IMR-90 (cell line): ENCODE measurements at regions not wholly inside any gene's neighbourhood (a gene's known extent, or its start where the extent isn't known, plus 50 kb on each side); places are given as distances from the start of the nearest gene placed in this dataset.

Source experiments
- ATAC-seq: fragments of 200-7000 bp; cut with Tn5 transposase; 2 replicates; pipeline ENCODE4 v1.9.1; 2020; ENCODE audit warnings: low read depth, mild to moderate bottlenecking, moderate library complexity
- BruUV-seq: library from RNA; stranded (reverse); fragments of 400-500 nt; replicated peaks from 2 replicates; lab custom pipeline; 2021; lab: Mats Ljungman, UMichigan
- CTCF ChIA-PET: fragments of 300-600 bp; formaldehyde crosslinking; extraction: SDS; loops from one replicate; lab custom pipeline; 2021; ENCODE audit warnings: antibody characterized with exemption; lab: Yijun Ruan, JAX
- POLR2A ChIA-PET: fragments of 300-600 bp; sonication (Branson Sonifier 250); formaldehyde crosslinking; loops from one replicate; lab custom pipeline; 2022; ENCODE audit warnings: antibody characterized with exemption; ENCODE audit not compliant: unreplicated experiment; lab: Charles Lee
- DNase-seq: peaks from one replicate; pipeline ENCODE4 v3.0.0; 2013
- H2AFZ ChIP-seq: replicated peaks from 2 replicates; pipeline ENCODE3; 2013; ENCODE audit warnings: low read length, mild to moderate bottlenecking; ENCODE audit not compliant: poor library complexity
- H2AK5ac ChIP-seq: 2 replicates; pipeline ENCODE4 v1.6.1; 2013; ENCODE audit warnings: low read depth, low read length, inconsistent platforms
- H2AK9ac ChIP-seq: replicated peaks from 2 replicates; pipeline ENCODE3; 2013; ENCODE audit warnings: mild to moderate bottlenecking, low read depth, low read length, moderate library complexity; ENCODE audit not compliant: poor library complexity
- H2BK120ac ChIP-seq: 2 replicates; pipeline ENCODE4 v1.6.1; 2013; ENCODE audit warnings: low read depth, low read length, inconsistent platforms
- H2BK15ac ChIP-seq: 3 replicates; pipeline ENCODE4 v1.6.1; 2013; ENCODE audit warnings: low read depth, low read length, inconsistent platforms
- H2BK20ac ChIP-seq: 2 replicates; pipeline ENCODE4 v1.6.1; 2013; ENCODE audit warnings: low read depth, mild to moderate bottlenecking, inconsistent platforms, low read length, moderate library complexity
- H2BK5ac ChIP-seq: 2 replicates; pipeline ENCODE4 v1.6.1; 2013; ENCODE audit warnings: mild to moderate bottlenecking, low read depth, low read length, inconsistent platforms; ENCODE audit not compliant: poor library complexity, severe bottlenecking
- H3K14ac ChIP-seq: replicated peaks from 2 replicates; pipeline ENCODE4 v1.6.1; 2013; ENCODE audit warnings: low read depth, low read length, inconsistent platforms
- H3K18ac ChIP-seq: 2 replicates; pipeline ENCODE4 v1.6.1; 2013; ENCODE audit warnings: low read depth, low read length, control low read depth
- H3K23ac ChIP-seq: 2 replicates; pipeline ENCODE4 v1.6.1; 2013; ENCODE audit warnings: low read depth, low read length, inconsistent platforms
- H3K27ac ChIP-seq: 2 replicates; pipeline ENCODE4 v1.5.1; 2013; ENCODE audit warnings: mild to moderate bottlenecking, control low read depth, low read length; ENCODE audit not compliant: insufficient read depth
- H3K27me3 ChIP-seq: 2 replicates; pipeline ENCODE4 v1.6.1; 2013; ENCODE audit warnings: low read length; ENCODE audit not compliant: control insufficient read depth, insufficient read depth
- H3K36me3 ChIP-seq: 2 replicates; pipeline ENCODE4 v1.6.1; 2013; ENCODE audit warnings: low read length, mixed read lengths; ENCODE audit not compliant: control insufficient read depth, insufficient read depth
- H3K4ac ChIP-seq: 2 replicates; pipeline ENCODE4 v1.6.1; 2013; ENCODE audit warnings: low read depth, low read length, inconsistent platforms
- H3K4me1 ChIP-seq: 2 replicates; pipeline ENCODE4 v1.6.1; 2013; ENCODE audit warnings: low read length, mixed read lengths; ENCODE audit not compliant: control insufficient read depth, insufficient read depth
- H3K4me2 ChIP-seq: 2 replicates; pipeline ENCODE4 v1.6.1; 2013; ENCODE audit warnings: low read depth, mild to moderate bottlenecking, control low read depth, low read length, moderate library complexity
- H3K4me3 ChIP-seq: 2 replicates; pipeline ENCODE4 v1.5.1; 2013; ENCODE audit warnings: low read depth, mild to moderate bottlenecking, control low read depth, low read length, moderate library complexity; ENCODE audit not compliant: insufficient read depth
- H3K56ac ChIP-seq: 2 replicates; pipeline ENCODE4 v1.6.1; 2013; ENCODE audit warnings: low read length, inconsistent platforms; ENCODE audit not compliant: insufficient read depth; ENCODE audit errors: extremely low read depth
- H3K79me1 ChIP-seq, 2 experiments: 2 replicates each; pipeline ENCODE4 v1.6.1; 2013; ENCODE audit warnings: low read length in 2 of 2, inconsistent platforms in 1 of 2, low read depth in 1 of 2
- H3K9ac ChIP-seq: 2 replicates; pipeline ENCODE4 v1.6.1; 2013; ENCODE audit warnings: low read depth, low read length, control low read depth
- H3K9me1 ChIP-seq: 2 replicates; pipeline ENCODE4 v1.6.1; 2013; ENCODE audit warnings: low read length, inconsistent platforms; ENCODE audit not compliant: insufficient read depth
- H3K9me3 ChIP-seq: 2 replicates; pipeline ENCODE4 v1.6.1; 2013; ENCODE audit warnings: low read length; ENCODE audit not compliant: control insufficient read depth, insufficient read depth
- H4K20me1 ChIP-seq: 2 replicates; pipeline ENCODE4 v1.6.1; 2013; ENCODE audit warnings: low read length, inconsistent platforms; ENCODE audit not compliant: insufficient read depth
- H4K5ac ChIP-seq: 2 replicates; pipeline ENCODE4 v1.6.1; 2013; ENCODE audit warnings: mild to moderate bottlenecking, low read depth, low read length, control low read depth
- H4K8ac ChIP-seq, 2 experiments: 2 replicates each; pipeline ENCODE4 v1.6.1; 2013; ENCODE audit warnings: low read depth in 2 of 2, low read length in 2 of 2, control low read depth in 1 of 2, inconsistent platforms in 1 of 2
- H4K91ac ChIP-seq: 2 replicates; pipeline ENCODE4 v1.6.1; 2013; ENCODE audit warnings: low read depth, low read length, inconsistent platforms; ENCODE audit not compliant: insufficient read depth
- FOS ChIP-seq: fragments of 150-350 bp; IDR thresholded peaks from 2 replicates; pipeline ENCODE4 v1.6.1; 2016; ENCODE audit warnings: low read depth, low read length
- MAZ ChIP-seq: IDR thresholded peaks from 2 replicates; pipeline ENCODE4 v1.6.1; 2012; ENCODE audit warnings: low read depth, mild to moderate bottlenecking, low read length, improper control_type of control experiment, moderate library complexity, borderline replicate concordance
- MXI1 ChIP-seq: IDR thresholded peaks from 2 replicates; pipeline ENCODE4 v1.6.1; 2012; ENCODE audit warnings: low read depth, mild to moderate bottlenecking, low read length, moderate library complexity, borderline replicate concordance
- NFE2L2 ChIP-seq: fragments of 150-350 bp; IDR thresholded peaks from 2 replicates; pipeline ENCODE4 v1.6.1; 2016; ENCODE audit warnings: low read depth, mild to moderate bottlenecking, low read length
- RCOR1 ChIP-seq: IDR thresholded peaks from 2 replicates; pipeline ENCODE4 v1.6.1; 2012; ENCODE audit warnings: mild to moderate bottlenecking, low read length, improper control_type of control experiment; ENCODE audit not compliant: insufficient replicate concordance
- SMC3 ChIP-seq: fragments of 150-350 bp; IDR thresholded peaks from 2 replicates; pipeline ENCODE4 v1.6.1; 2016; ENCODE audit warnings: low read depth, mild to moderate bottlenecking, antibody characterized with exemption, low read length, moderate library complexity
- WGBS, 2 experiments: methylation state at CpG; one replicate each; pipeline versions ENCODE4 v1.1.5 to v1.1.7; 2013; ENCODE audit warnings: missing lambda C conversion rate in 2 of 2; ENCODE audit not compliant: insufficient read length in 1 of 2; ENCODE audit errors: extremely low coverage in 2 of 2; 5-methylcytosine and 5-hydroxymethylcytosine counted together
- dilution Hi-C: fragments of 300-500 bp; cut with HindIII; formaldehyde crosslinking; loops from one replicate; pipeline ENCODE4 v1.14.3; 2018; ENCODE audit warnings: low sequenced_read_pairs; ENCODE audit not compliant: unreplicated experiment
- in situ Hi-C: fragments of 300-500 bp; cut with MboI; formaldehyde crosslinking; loops from 3 replicates; pipeline ENCODE4 v1.14.3; 2019; ENCODE audit warnings: low sequenced_read_pairs, inconsistent platforms, mixed read lengths
- intact Hi-C: fragments of 100-400 bp; cut with micrococcal nuclease; formaldehyde crosslinking; loops from 2 replicates; pipeline ENCODE4 v1.10.0; 2022
- TF ChIP-seq, protein P1 (sequence below): fragments of 150-350 bp; IDR thresholded peaks from 2 replicates; pipeline ENCODE4 v1.6.1; 2017; ENCODE audit warnings: mild to moderate bottlenecking, antibody characterized with exemption, low read length, low read depth
- TF ChIP-seq, protein P2 (sequence below): fragments of 150-350 bp; IDR thresholded peaks from 2 replicates; pipeline ENCODE4 v1.6.1; 2016; ENCODE audit warnings: low read depth, mild to moderate bottlenecking, low read length, moderate library complexity, borderline replicate concordance

DNA sequence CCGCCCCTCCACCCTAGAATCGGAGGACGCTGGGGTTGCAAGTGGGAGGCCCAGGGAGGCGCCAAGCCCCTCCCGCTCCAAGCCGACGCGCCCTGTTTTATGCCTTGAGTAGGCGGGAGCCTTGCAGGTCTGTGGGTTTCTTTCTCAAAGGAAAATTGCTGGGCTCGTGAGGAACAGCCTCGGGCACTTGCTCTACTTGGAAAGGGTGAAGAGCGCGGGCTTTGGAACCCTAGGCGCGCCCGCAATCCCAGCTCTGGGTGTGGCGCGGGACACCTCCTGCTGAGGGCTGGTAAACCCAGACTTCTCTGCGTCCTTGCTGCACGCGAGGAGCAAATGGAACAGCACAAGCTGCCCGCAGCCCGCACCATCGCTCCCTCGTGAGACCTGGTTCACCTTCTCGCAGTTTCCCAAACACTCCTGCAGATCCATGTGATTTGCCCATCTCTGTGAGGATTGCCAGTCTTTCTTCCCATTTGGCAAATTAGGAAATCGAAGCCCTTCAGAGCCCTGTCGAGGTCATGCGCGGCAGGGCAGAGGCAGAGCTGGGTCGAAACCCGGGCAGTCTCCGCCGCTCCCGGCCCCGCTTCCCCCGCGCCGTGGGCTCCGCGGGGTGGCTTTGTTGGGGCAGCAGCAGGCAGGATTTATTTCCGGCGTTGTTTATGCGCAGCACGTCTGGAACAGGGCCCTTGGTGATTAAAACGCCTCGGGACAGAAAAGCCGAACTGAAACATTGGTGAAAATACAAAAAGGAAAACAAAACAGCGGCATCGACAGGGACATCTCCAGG is 98.4 kb upstream of the CPLX2 start:
- Histone ChIP-seq H3K27ac (no peak overlapping the region), H3K27me3 (peaks cover 5% of the 10 kb centered on the region; the same call in 1 of the 2 replicates), H3K14ac (no peak overlapping the region), H3K4me3 (no peak overlapping the region), H3K9me3 (no peaks in the 10 kb centered on the region), H4K8ac (no peak overlapping the region), H3K18ac (no peak overlapping the region), H2BK15ac (no peak overlapping the region), H3K9ac (no peak overlapping the region), H2AK9ac (no peak overlapping the region), H2BK5ac (no peak overlapping the region), H3K4me2 (no peak overlapping the region), H4K91ac (no peak overlapping the region), H3K56ac (no peak overlapping the region), H3K79me1 (no peaks in the 10 kb centered on the region), H3K23ac (no peak overlapping the region), H2AFZ (no peak overlapping the region), H2BK20ac (no peak overlapping the region), H4K20me1 (no peaks in the 10 kb centered on the region), H3K36me3 (no peaks in the 10 kb centered on the region), H2BK120ac (no peak overlapping the region), H3K4ac (no peak overlapping the region), H3K4me1 (no peaks in the 10 kb centered on the region), H2AK5ac (no peak overlapping the region), H3K9me1 (no peaks in the 10 kb centered on the region), H4K5ac (no peak overlapping the region)
- BruUV-seq = no TSS peak
- dilution Hi-C loops (no loop called here), in situ Hi-C loops (no loop called here), intact Hi-C loops (no loop called here)
- CTCF ChIA-PET = no interaction called here
- 10% methylated on average over 27 of the region's 50 CpGs; no CpG with 5 or more reads in 1 of the 2 experiments for whole genome bisulfite sequencing, 2 experiments
- DNase-seq (no peak), ATAC-seq (no peak)
- POLR2A ChIA-PET = no interaction called here
- TF ChIP-seq SMC3 (no peak), NFE2L2 (no peak), FOS (no peak), MXI1 (no peak), MAZ (no peak), RCOR1 (no peak)
- TF ChIP-seq, protein P1, sequence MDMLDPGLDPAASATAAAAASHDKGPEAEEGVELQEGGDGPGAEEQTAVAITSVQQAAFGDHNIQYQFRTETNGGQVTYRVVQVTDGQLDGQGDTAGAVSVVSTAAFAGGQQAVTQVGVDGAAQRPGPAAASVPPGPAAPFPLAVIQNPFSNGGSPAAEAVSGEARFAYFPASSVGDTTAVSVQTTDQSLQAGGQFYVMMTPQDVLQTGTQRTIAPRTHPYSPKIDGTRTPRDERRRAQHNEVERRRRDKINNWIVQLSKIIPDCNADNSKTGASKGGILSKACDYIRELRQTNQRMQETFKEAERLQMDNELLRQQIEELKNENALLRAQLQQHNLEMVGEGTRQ = no peak
- TF ChIP-seq, protein P2, sequence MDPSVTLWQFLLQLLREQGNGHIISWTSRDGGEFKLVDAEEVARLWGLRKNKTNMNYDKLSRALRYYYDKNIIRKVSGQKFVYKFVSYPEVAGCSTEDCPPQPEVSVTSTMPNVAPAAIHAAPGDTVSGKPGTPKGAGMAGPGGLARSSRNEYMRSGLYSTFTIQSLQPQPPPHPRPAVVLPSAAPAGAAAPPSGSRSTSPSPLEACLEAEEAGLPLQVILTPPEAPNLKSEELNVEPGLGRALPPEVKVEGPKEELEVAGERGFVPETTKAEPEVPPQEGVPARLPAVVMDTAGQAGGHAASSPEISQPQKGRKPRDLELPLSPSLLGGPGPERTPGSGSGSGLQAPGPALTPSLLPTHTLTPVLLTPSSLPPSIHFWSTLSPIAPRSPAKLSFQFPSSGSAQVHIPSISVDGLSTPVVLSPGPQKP = no peak
